A549 (cell line): ENCODE measurements at regions not wholly inside any gene's neighbourhood (a gene's known extent, or its start where the extent isn't known, plus 50 kb on each side); places are given as distances from the start of the nearest gene placed in this dataset.
A peak's percentile ranks its signal among the peaks of the same experiment; 100 is the strongest.

ENCODE experiments used
- ATAC-seq, 2 experiments: fragments of 200-7000 bp in 1 of 2; fragments of >200 bp in 1 of 2; cut with Nextera tagmentation in 1 of 2; cut with Tn5 transposase in 1 of 2; 3 replicates each; pipeline versions ENCODE4 v1.8.0 to v1.9.1; 2018 to 2020; ENCODE audit warnings: mild to moderate bottlenecking in 1 of 2, moderate library complexity in 1 of 2
- CTCF ChIA-PET: fragments of 300-600 bp; sonication (Branson Sonifier 250); formaldehyde crosslinking; extraction: SDS; loops from one replicate; lab custom pipeline; 2021; ENCODE audit warnings: antibody characterized with exemption, inconsistent platforms; lab: Yijun Ruan, JAX
- POLR2A ChIA-PET: fragments of 350-600 bp; formaldehyde crosslinking; extraction: SDS; loops from one replicate; lab custom pipeline; 2021; ENCODE audit warnings: antibody characterized with exemption, inconsistent platforms; lab: Yijun Ruan, JAX
- DNase-seq, 2 experiments: peaks; one replicate each; pipeline versions ENCODE4 v3.0.0 to v3.0.0-alpha.2; 2011 to 2016; ENCODE audit warnings: low read depth in 1 of 2, low spot score in 1 of 2
- FAIRE-seq: peaks from 2 replicates; lab custom pipeline; 2011; peaks lifted over from hg19 to GRCh38; lab: Jason Lieb, UNC
- H3K27ac ChIP-seq, 2 experiments: fragments of >200 bp; sonication (Bioruptor Twin); formaldehyde crosslinking; 3 replicates each; pipeline ENCODE4 v1.5.1; 2016 to 2017
- H3K4me1 ChIP-seq: fragments of >200 bp; sonication (Bioruptor Twin); formaldehyde crosslinking; 3 replicates; pipeline ENCODE4 v1.6.1; 2016
- H3K4me2 ChIP-seq: fragments of >200 bp; sonication (Bioruptor Twin); formaldehyde crosslinking; 3 replicates; pipeline ENCODE4 v1.6.1; 2016
- H3K4me3 ChIP-seq: fragments of >200 bp; sonication (Bioruptor Twin); formaldehyde crosslinking; 3 replicates; pipeline ENCODE4 v1.5.1; 2016
- H3K9me3 ChIP-seq: fragments of >200 bp; sonication (Bioruptor Twin); formaldehyde crosslinking; 3 replicates; pipeline ENCODE4 v1.6.1; 2016
- CBX2 ChIP-seq: fragments of 200-600 bp; sonication (generic); IDR thresholded peaks from 2 replicates; pipeline ENCODE4 v1.6.1; 2016; ENCODE audit warnings: low read depth, mild to moderate bottlenecking, borderline replicate concordance
- EHMT2 ChIP-seq: fragments of 200-600 bp; sonication (generic); IDR thresholded peaks from 2 replicates; pipeline ENCODE4 v1.6.1; 2016; ENCODE audit warnings: antibody characterized with exemption, low read depth, mild to moderate bottlenecking, moderate library complexity
- FOXS1 ChIP-seq: fragments of 250-450 bp; sonication (Bioruptor Pico); IDR thresholded peaks from 2 replicates; pipeline ENCODE4 v1.5.0; 2020; ENCODE audit warnings: mild to moderate bottlenecking, moderate library complexity
- HDAC2 ChIP-seq: fragments of 200-600 bp; sonication (generic); IDR thresholded peaks from 2 replicates; pipeline ENCODE4 v1.6.1; 2016
- HEYL ChIP-seq: fragments of 250-450 bp; sonication (Bioruptor Pico); IDR thresholded peaks from 2 replicates; pipeline ENCODE4 v1.8.0; 2021; ENCODE audit warnings: mild to moderate bottlenecking, moderate library complexity
- JUN ChIP-seq, 2 experiments: fragments of >200 bp; sonication (Bioruptor Twin); formaldehyde crosslinking; IDR thresholded peaks; 2 replicates in 1 of 2; 3 replicates in 1 of 2; pipeline ENCODE4 v1.6.1; 2016 to 2017
- MAFK ChIP-seq: fragments of 450-650 bp; IDR thresholded peaks from 2 replicates; pipeline ENCODE4 v1.6.1; 2014; ENCODE audit not compliant: partially characterized antibody
- NFE2L2 ChIP-seq: fragments of 150-350 bp; conservative IDR thresholded peaks from 2 replicates; pipeline ENCODE4 v1.6.1; 2014; ENCODE audit warnings: low read length
- POLR2AphosphoS2 ChIP-seq: conservative IDR thresholded peaks from 2 replicates; pipeline ENCODE4 v1.6.1; 2012; ENCODE audit warnings: low read length, improper control_type of control experiment, inconsistent platforms
- RARB ChIP-seq: fragments of 250-450 bp; sonication (Bioruptor Pico); IDR thresholded peaks from 2 replicates; pipeline ENCODE4 v1.8.0; 2021; ENCODE audit warnings: mild to moderate bottlenecking, moderate library complexity
- WGBS: methylation state at CpG from one replicate; pipeline ENCODE4 v1.1.6; 2017; ENCODE audit errors: missing lambda C conversion rate; 5-methylcytosine and 5-hydroxymethylcytosine counted together
- TF ChIP-seq, protein P1 (sequence below): fragments of >200 bp; sonication (Bioruptor Twin); formaldehyde crosslinking; IDR thresholded peaks from 3 replicates; pipeline ENCODE4 v1.6.1; 2016
- TF ChIP-seq, protein P2 (sequence below): fragments of 450-650 bp; IDR thresholded peaks from 2 replicates; pipeline ENCODE4 v1.6.1; 2014; ENCODE audit warnings: antibody characterized with exemption

DNA sequence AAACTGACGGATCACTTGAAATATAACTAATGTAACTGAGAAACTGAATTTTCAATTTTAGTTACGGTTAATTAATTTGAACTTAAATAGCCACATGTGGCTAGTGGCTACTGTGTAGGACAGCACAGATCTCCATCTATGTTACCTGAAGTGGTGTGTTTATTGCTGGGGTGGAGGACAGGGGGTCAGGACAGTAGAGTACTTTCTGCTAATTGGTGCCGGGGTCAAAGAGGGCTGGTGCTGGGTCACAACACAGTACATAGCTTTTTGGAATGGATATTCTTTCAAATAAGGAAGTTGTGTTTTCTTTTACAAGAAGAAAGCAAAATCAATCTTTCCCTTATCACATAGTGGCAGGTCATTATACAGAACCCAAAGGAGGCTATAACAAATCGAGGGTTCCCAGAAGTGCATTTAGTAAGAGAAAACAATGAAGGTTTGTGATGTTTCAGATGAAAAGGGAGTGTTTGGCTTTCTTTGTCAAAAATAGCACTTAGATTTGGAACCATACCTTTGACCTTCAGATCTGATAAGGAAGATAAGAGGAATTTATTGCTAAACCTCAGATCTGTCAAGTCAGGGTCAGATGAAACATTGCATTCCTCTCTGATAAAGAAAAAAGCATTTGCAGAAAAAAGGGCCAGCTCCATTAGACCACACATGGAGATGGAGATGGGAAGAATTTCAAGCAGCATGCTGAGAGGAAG is 384.5 kb downstream of the AASDHPPT start (continued):
- TF ChIP-seq, protein P1, sequence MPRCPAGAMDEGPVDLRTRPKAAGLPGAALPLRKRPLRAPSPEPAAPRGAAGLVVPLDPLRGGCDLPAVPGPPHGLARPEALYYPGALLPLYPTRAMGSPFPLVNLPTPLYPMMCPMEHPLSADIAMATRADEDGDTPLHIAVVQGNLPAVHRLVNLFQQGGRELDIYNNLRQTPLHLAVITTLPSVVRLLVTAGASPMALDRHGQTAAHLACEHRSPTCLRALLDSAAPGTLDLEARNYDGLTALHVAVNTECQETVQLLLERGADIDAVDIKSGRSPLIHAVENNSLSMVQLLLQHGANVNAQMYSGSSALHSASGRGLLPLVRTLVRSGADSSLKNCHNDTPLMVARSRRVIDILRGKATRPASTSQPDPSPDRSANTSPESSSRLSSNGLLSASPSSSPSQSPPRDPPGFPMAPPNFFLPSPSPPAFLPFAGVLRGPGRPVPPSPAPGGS = peak; percentile 50; the same call in 1 of the 3 replicates
- no peak for TF ChIP-seq HDAC2
- TF ChIP-seq, all 56 proteins: peak for 6

DNA sequence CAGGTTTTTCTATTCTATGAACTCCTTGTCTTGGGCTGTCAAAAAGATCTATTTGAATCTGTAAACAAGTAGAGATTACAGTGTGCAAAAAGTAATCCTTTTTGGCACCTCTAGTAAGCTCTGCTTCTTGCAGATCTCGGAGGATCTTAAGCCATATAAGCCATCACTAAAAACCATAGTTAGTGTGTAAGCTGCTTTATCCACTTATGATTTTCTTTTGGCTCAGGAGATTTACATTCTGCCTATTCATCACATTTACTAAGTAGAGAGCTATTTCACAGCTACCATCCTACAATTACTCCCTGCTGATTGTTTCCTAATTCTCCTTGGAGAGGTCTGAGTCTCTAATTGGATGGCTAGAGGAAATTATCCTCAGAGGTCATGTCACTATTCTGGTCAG is 385.7 kb downstream of the AASDHPPT start:
- TF ChIP-seq NFE2L2 (no peak), CBX2 (no peak), MAFK (peak; percentile 47)
- CTCF ChIA-PET = no interaction called here
- FAIRE-seq = no peak
- no peak for DNase-seq
- POLR2A ChIA-PET = no interaction called here
- H3K27ac ChIP-seq = peak overlapping the region; percentile 9 to 65; a peak in 4 of 6 replicates
- no peak for ATAC-seq
- H3K9me3 ChIP-seq = no peaks in the 10 kb centered on the region
- no peak overlapping the region for H3K4me3 ChIP-seq
- WGBS = 57% methylated on average over 1 of the region's 1 CpG
- no peak overlapping the region for H3K4me2 ChIP-seq
- peaks cover 28% of the 10 kb centered on the region for H3K4me1 ChIP-seq

DNA sequence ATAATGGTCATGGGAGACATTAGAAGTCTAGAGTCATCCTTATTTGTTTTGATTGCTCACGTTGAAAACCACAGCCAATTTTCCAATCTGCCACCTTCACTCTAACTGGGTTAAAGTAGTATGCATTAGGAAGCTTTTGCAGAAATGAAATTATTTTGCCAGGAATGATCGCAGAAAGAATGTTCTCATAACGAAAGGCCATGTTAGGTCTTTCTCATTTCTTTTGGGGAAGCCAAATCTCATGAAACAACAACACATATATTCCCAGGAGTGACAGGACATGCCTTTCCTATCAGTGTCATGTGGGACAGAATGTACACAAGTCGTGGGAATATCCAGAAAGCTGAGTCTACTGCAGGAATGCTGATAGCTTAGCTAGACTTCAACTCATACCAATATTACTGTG is 386.3 kb downstream of the AASDHPPT start:
- FAIRE-seq (no peak), ATAC-seq (no peak), DNase-seq (no peak)
- H3K4me1 ChIP-seq = peaks cover 32% of the 10 kb centered on the region
- no peak overlapping the region for H3K4me3 ChIP-seq
- ChIA-PET POLR2A (no interaction called here), CTCF (no interaction called here)
- no peaks in the 10 kb centered on the region for H3K9me3 ChIP-seq
- WGBS = 35% methylated on average over 4 of the region's 4 CpGs
- H3K4me2 ChIP-seq = no peak overlapping the region
- peak overlapping the region in 1 of 2 experiments; percentile 65; a peak in 2 of 6 replicates for H3K27ac ChIP-seq
- TF ChIP-seq HDAC2 = no peak
- no peak for TF ChIP-seq FOXS1 (CRISPR knock-in tag)

DNA sequence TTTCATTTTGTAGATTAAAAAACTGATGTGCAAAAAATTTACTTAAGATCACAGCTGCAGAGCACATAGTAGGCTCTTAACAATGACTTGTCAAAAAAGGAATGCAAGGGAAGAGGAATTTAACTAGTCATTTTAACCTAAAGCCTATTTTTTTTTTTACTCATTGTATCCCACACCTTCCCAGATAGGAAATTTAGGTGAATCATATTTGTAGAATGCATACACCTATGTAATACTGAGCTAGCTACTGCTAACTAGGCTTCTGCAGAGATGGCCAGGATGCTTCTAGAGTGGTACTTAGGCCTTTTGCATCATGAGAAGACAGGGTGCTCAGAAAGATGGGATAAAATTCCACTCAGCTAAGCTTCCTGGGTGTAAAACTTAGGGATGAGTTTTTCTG is 387.3 kb downstream of the AASDHPPT start:
- FAIRE-seq (no peak), DNase-seq (no peak), ATAC-seq (no peak)
- CTCF ChIA-PET = no interaction called here
- H3K4me3 ChIP-seq = no peak overlapping the region
- H3K27ac ChIP-seq = peak overlapping the region in 1 of 2 experiments; percentile 43; a peak in 1 of 6 replicates
- no peak overlapping the region for H3K4me2 ChIP-seq
- no peak for TF ChIP-seq EHMT2
- TF ChIP-seq, all 56 proteins: peak for 0
- POLR2A ChIA-PET = no interaction called here
- Histone ChIP-seq H3K4me1 (peaks cover 32% of the 10 kb centered on the region), H3K9me3 (no peaks in the 10 kb centered on the region)

DNA sequence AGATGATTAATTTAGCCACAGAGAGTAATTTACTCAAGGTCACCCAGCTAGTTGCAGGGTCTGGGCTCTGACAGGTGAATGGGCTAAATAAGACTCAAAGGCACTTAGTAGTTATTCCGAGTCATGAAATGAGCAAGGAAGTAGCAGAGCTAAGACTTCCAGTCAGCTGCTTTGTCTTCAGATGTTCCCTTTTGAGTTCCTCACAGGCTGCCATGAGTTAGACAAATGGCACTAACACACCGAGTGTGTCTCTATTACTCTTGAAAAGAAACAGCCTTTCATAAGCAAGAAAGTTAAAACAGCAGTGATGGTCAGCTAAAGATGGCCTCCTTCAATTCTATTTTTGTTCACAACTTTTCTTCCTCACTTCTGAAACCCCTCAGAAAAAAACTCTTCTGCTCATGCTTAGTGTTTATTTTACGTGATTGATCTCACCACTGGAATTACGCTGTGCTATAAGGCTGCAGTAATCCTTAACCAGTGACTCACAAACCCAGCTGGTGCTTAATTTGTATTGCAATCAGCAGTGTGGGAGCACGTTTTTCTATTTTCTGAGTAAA is 389.1 kb downstream of the AASDHPPT start:
- Histone ChIP-seq H3K4me2 (0 out of 3 replicates have a peak overlapping the region, but pooled peaks have one; percentile 12), H3K27ac (peak overlapping the region in 1 of 2 experiments; percentile 15; a peak in 3 of 6 replicates), H3K4me1 (peaks cover 29% of the 10 kb centered on the region), H3K4me3 (no peak overlapping the region), H3K9me3 (no peaks in the 10 kb centered on the region)
- whole genome bisulfite sequencing = 32% methylated on average over 5 of the region's 5 CpGs
- no peak for ATAC-seq
- ChIA-PET CTCF (no interaction called here), POLR2A (no interaction called here)
- TF ChIP-seq POLR2AphosphoS2 (no peak), RARB (CRISPR knock-in tag) (no peak), HEYL (no peak), JUN (IDR thresholded peaks at IDR 0.05) (no peak)
- TF ChIP-seq, protein P2, sequence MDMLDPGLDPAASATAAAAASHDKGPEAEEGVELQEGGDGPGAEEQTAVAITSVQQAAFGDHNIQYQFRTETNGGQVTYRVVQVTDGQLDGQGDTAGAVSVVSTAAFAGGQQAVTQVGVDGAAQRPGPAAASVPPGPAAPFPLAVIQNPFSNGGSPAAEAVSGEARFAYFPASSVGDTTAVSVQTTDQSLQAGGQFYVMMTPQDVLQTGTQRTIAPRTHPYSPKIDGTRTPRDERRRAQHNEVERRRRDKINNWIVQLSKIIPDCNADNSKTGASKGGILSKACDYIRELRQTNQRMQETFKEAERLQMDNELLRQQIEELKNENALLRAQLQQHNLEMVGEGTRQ = no peak
- no peak for DNase-seq
- no peak for FAIRE-seq
